ENCODE measurements at regions not wholly inside any gene's neighbourhood (a gene's known extent, or its start where the extent isn't known, plus 50 kb on each side); places are given as distances from the start of the nearest gene placed in this dataset.

- DNase-seq = no peak
- H3K27ac ChIP-seq = no peak overlapping the region
- WGBS, 2 donors = 52 to 63% methylated on average over 5 of the region's 5 CpGs
- H3K36me3 ChIP-seq (replicated peaks in 1 of 2; ENCODE audit: insufficient read depth in 1 of 2, low read depth in 2 of 2) = no peaks in the 10 kb centered on the region
- no peaks in the 10 kb centered on the region for H3K4me1 ChIP-seq
- no peak for ATAC-seq
- H3K4me3 ChIP-seq = no peak overlapping the region
- H3K27me3 ChIP-seq = no peaks in the 10 kb centered on the region
- no peaks in the 10 kb centered on the region for H3K9me3 ChIP-seq
- TF ChIP-seq POLR2A (IDR thresholded peaks at IDR 0.05) (no peak), CTCF (IDR thresholded peaks at IDR 0.05) (no peak)
- intact Hi-C loops (cut with DNase I) = no loop called here
Measured at GRCh38 chr12:4216187-4216927, 57.2 kb upstream of the CCND2 start.

- ATAC-seq (no peak), DNase-seq (peak in 3 of 4 donors; percentile 17 to 75 (median 30))
- intact Hi-C loops (cut with DNase I) = no loop called here
- Histone ChIP-seq H3K27me3 (no peaks in the 10 kb centered on the region), H3K27ac (no peak overlapping the region), H3K36me3 (replicated peaks in 1 of 2; ENCODE audit: insufficient read depth in 1 of 2, low read depth in 2 of 2) (no peaks in the 10 kb centered on the region), H3K9me3 (no peaks in the 10 kb centered on the region), H3K4me3 (no peak overlapping the region), H3K4me1 (no peaks in the 10 kb centered on the region)
- TF ChIP-seq POLR2A (IDR thresholded peaks at IDR 0.05) = no peak
- no peak for TF ChIP-seq CTCF (IDR thresholded peaks at IDR 0.05)
- 57 to 65% methylated on average over 17 to 18 of the region's 18 CpGs for WGBS, 2 donors
Measured at GRCh38 chr12:4215229-4216186, 58.1 kb upstream of the CCND2 start.

GRCh38 chr12:4214877-4215228 lies 58.7 kb upstream of the CCND2 start:
- Histone ChIP-seq H3K4me1 (no peaks in the 10 kb centered on the region), H3K9me3 (no peaks in the 10 kb centered on the region), H3K27ac (no peak overlapping the region), H3K27me3 (no peaks in the 10 kb centered on the region), H3K36me3 (replicated peaks in 1 of 2; ENCODE audit: insufficient read depth in 1 of 2, low read depth in 2 of 2) (no peaks in the 10 kb centered on the region), H3K4me3 (no peak overlapping the region)
- intact Hi-C loops (cut with DNase I) = no loop called here
- 82 to 86% methylated on average over 8 of the region's 8 CpGs for WGBS, 2 donors
- DNase-seq (no peak), ATAC-seq (no peak)
- TF ChIP-seq CTCF (IDR thresholded peaks at IDR 0.05) (no peak), POLR2A (IDR thresholded peaks at IDR 0.05) (no peak)

GRCh38 chr12:4213471-4213870 lies 60.1 kb upstream of the CCND2 start:
- Histone ChIP-seq H3K4me1 (no peaks in the 10 kb centered on the region), H3K27me3 (no peaks in the 10 kb centered on the region), H3K27ac (no peak overlapping the region), H3K36me3 (replicated peaks in 1 of 2; ENCODE audit: insufficient read depth in 1 of 2, low read depth in 2 of 2) (no peaks in the 10 kb centered on the region), H3K4me3 (no peak overlapping the region), H3K9me3 (no peaks in the 10 kb centered on the region)
- TF ChIP-seq CTCF (IDR thresholded peaks at IDR 0.05) (no peak), POLR2A (IDR thresholded peaks at IDR 0.05) (no peak)
- intact Hi-C loops (cut with DNase I) = no loop called here
- 71 to 87% methylated on average over 6 of the region's 6 CpGs for WGBS, 2 donors
- DNase-seq (no peak), ATAC-seq (no peak)
